GM23338 (cell line): ENCODE measurements at regions not wholly inside any gene's neighbourhood (a gene's known extent, or its start where the extent isn't known, plus 50 kb on each side); places are given as distances from the start of the nearest gene placed in this dataset.

ENCODE experiments used
- ATAC-seq: fragments of 200-7000 bp; cut with Tn5 transposase; 3 replicates; pipeline ENCODE4 v1.9.1; 2020
- DNase-seq: peaks from one replicate; pipeline ENCODE4 v3.0.0-alpha.2; 2015; ENCODE audit warnings: low spot score
- H2AFZ ChIP-seq: fragments of 200-600 bp; sonication (generic); 2 replicates; pipeline ENCODE4 v1.8.0; 2016; ENCODE audit warnings: antibody characterized with exemption, mild to moderate bottlenecking, moderate library complexity
- H3F3A ChIP-seq: fragments of 200-600 bp; sonication (generic); replicated peaks from 2 replicates; pipeline ENCODE4 v1.8.0; 2017; ENCODE audit warnings: antibody characterized with exemption, mixed run types, low read depth
- H3K27ac ChIP-seq: fragments of 200-600 bp; sonication (generic); 2 replicates; pipeline ENCODE4 v1.6.1; 2016; ENCODE audit warnings: low read depth
- H3K27me3 ChIP-seq: fragments of 200-600 bp; sonication (generic); 2 replicates; pipeline ENCODE4 v1.8.0; 2016; ENCODE audit warnings: mild to moderate bottlenecking, mixed run types, moderate library complexity; ENCODE audit not compliant: insufficient read depth
- H3K36me3 ChIP-seq: fragments of 200-600 bp; sonication (generic); 2 replicates; pipeline ENCODE4 v1.8.0; 2016; ENCODE audit warnings: mild to moderate bottlenecking; ENCODE audit not compliant: insufficient read depth
- H3K4me1 ChIP-seq: fragments of 200-600 bp; sonication (generic); 2 replicates; pipeline ENCODE4 v1.8.0; 2016; ENCODE audit warnings: mild to moderate bottlenecking, moderate library complexity; ENCODE audit not compliant: insufficient read depth
- H3K4me2 ChIP-seq: fragments of 200-600 bp; sonication (generic); 2 replicates; pipeline ENCODE4 v1.7.1; 2017; ENCODE audit warnings: mixed run types
- H3K4me3 ChIP-seq: fragments of 200-600 bp; sonication (generic); 2 replicates; pipeline ENCODE4 v1.6.1; 2016; ENCODE audit warnings: mixed run types
- H3K79me2 ChIP-seq: fragments of 200-600 bp; sonication (generic); replicated peaks from 2 replicates; pipeline ENCODE4 v1.8.0; 2017; ENCODE audit warnings: mild to moderate bottlenecking; ENCODE audit not compliant: insufficient read depth
- H3K9me2 ChIP-seq: fragments of 200-600 bp; sonication (generic); 2 replicates; pipeline ENCODE4 v1.8.0; 2017; ENCODE audit not compliant: insufficient read depth
- H4K20me1 ChIP-seq: fragments of 200-600 bp; sonication (generic); replicated peaks from 2 replicates; pipeline ENCODE4 v1.8.0; 2017; ENCODE audit warnings: mild to moderate bottlenecking; ENCODE audit not compliant: insufficient read depth
- H3K27ac Mint-ChIP-seq: 2 replicates; pipeline ENCODE4 v1.8.0; 2020; ENCODE audit warnings: inconsistent platforms, mild to moderate bottlenecking, moderate library complexity, mixed read lengths
- H3K27me3 Mint-ChIP-seq: 3 replicates; pipeline ENCODE4 v1.8.0; 2022; ENCODE audit warnings: low read depth, mild to moderate bottlenecking, moderate library complexity, mixed read lengths, inconsistent platforms; ENCODE audit not compliant: insufficient read depth, poor library complexity
- H3K36me3 Mint-ChIP-seq: 3 replicates; pipeline ENCODE4 v1.8.0; 2021; ENCODE audit warnings: low read depth, mild to moderate bottlenecking, inconsistent platforms, moderate library complexity, mixed read lengths
- H3K4me1 Mint-ChIP-seq: 3 replicates; pipeline ENCODE4 v1.8.0; 2020; ENCODE audit warnings: mild to moderate bottlenecking, inconsistent platforms, mixed read lengths
- H3K4me3 Mint-ChIP-seq: 3 replicates; pipeline ENCODE4 v1.8.0; 2021; ENCODE audit warnings: moderate library complexity, mild to moderate bottlenecking, inconsistent platforms, mixed read lengths
- H3K9me3 Mint-ChIP-seq: 3 replicates; pipeline ENCODE4 v1.8.0; 2020; ENCODE audit warnings: moderate library complexity, mild to moderate bottlenecking, inconsistent platforms, mixed read lengths
- EZH2phosphoT487 ChIP-seq: fragments of 200-600 bp; sonication (generic); IDR thresholded peaks from one replicate; pipeline ENCODE4 v1.8.1; 2018; ENCODE audit warnings: antibody characterized with exemption; ENCODE audit not compliant: unreplicated experiment
- JUNB ChIP-seq: IDR thresholded peaks from one replicate; pipeline ENCODE4 v1.6.1; 2016; ENCODE audit warnings: antibody characterized with exemption; ENCODE audit not compliant: unreplicated experiment
- ZNF114 ChIP-seq: fragments of 250-450 bp; sonication (Bioruptor Pico); IDR thresholded peaks from 2 replicates; pipeline ENCODE4 v1.5.0; 2020; ENCODE audit warnings: mild to moderate bottlenecking, moderate library complexity
- ZNF331 ChIP-seq: fragments of 250-450 bp; sonication (Bioruptor Pico); IDR thresholded peaks from 2 replicates; pipeline ENCODE4 v1.5.0; 2020; ENCODE audit warnings: low read depth, mild to moderate bottlenecking, moderate library complexity
- TF ChIP-seq, protein P1 (sequence below): fragments of 250-450 bp; sonication (Bioruptor Pico); IDR thresholded peaks from 2 replicates; pipeline ENCODE4 v1.5.0; 2020; ENCODE audit warnings: mild to moderate bottlenecking, moderate library complexity
- TF ChIP-seq, protein P2 (sequence below): IDR thresholded peaks from 2 replicates; pipeline ENCODE4 v1.6.1; 2016; ENCODE audit warnings: antibody characterized with exemption
- TF ChIP-seq, protein P3 (sequence below): IDR thresholded peaks from one replicate; pipeline ENCODE4 v1.6.1; 2018; ENCODE audit warnings: antibody characterized with exemption; ENCODE audit not compliant: unreplicated experiment

DNA sequence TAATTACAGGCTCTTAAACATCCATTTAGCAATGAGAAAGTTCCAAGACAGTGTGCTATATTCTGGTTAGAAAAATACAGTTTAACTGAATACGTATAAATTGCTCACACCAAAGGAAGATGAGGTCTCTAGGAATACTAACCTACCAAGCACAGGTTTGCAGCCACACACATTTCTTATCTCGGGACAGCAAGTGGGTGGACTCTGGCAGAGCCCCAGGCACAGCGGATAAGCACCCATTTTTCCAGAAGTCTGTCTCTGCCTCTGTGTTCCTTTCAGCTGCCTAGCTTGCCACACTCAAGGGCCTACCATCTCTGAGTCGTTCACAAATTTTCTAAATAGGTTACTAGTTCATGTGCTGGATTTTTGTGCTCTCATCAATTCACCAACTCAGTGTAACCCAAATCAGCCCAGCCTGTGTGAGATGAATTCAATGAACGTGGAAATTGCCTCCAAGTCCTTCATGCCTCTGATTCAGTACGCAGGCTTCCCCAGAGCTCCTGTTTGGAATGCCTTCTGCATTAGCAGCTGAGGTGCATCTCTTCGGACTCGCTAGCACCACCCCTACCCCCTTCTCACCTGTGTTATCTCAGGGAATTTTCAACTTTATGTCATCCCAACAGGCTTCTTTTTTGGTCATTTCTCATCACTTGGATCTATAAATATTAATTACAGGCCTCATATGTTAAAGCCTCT, 581.0 kb upstream of the CDH11 start (continued):
- TF ChIP-seq, protein P1, sequence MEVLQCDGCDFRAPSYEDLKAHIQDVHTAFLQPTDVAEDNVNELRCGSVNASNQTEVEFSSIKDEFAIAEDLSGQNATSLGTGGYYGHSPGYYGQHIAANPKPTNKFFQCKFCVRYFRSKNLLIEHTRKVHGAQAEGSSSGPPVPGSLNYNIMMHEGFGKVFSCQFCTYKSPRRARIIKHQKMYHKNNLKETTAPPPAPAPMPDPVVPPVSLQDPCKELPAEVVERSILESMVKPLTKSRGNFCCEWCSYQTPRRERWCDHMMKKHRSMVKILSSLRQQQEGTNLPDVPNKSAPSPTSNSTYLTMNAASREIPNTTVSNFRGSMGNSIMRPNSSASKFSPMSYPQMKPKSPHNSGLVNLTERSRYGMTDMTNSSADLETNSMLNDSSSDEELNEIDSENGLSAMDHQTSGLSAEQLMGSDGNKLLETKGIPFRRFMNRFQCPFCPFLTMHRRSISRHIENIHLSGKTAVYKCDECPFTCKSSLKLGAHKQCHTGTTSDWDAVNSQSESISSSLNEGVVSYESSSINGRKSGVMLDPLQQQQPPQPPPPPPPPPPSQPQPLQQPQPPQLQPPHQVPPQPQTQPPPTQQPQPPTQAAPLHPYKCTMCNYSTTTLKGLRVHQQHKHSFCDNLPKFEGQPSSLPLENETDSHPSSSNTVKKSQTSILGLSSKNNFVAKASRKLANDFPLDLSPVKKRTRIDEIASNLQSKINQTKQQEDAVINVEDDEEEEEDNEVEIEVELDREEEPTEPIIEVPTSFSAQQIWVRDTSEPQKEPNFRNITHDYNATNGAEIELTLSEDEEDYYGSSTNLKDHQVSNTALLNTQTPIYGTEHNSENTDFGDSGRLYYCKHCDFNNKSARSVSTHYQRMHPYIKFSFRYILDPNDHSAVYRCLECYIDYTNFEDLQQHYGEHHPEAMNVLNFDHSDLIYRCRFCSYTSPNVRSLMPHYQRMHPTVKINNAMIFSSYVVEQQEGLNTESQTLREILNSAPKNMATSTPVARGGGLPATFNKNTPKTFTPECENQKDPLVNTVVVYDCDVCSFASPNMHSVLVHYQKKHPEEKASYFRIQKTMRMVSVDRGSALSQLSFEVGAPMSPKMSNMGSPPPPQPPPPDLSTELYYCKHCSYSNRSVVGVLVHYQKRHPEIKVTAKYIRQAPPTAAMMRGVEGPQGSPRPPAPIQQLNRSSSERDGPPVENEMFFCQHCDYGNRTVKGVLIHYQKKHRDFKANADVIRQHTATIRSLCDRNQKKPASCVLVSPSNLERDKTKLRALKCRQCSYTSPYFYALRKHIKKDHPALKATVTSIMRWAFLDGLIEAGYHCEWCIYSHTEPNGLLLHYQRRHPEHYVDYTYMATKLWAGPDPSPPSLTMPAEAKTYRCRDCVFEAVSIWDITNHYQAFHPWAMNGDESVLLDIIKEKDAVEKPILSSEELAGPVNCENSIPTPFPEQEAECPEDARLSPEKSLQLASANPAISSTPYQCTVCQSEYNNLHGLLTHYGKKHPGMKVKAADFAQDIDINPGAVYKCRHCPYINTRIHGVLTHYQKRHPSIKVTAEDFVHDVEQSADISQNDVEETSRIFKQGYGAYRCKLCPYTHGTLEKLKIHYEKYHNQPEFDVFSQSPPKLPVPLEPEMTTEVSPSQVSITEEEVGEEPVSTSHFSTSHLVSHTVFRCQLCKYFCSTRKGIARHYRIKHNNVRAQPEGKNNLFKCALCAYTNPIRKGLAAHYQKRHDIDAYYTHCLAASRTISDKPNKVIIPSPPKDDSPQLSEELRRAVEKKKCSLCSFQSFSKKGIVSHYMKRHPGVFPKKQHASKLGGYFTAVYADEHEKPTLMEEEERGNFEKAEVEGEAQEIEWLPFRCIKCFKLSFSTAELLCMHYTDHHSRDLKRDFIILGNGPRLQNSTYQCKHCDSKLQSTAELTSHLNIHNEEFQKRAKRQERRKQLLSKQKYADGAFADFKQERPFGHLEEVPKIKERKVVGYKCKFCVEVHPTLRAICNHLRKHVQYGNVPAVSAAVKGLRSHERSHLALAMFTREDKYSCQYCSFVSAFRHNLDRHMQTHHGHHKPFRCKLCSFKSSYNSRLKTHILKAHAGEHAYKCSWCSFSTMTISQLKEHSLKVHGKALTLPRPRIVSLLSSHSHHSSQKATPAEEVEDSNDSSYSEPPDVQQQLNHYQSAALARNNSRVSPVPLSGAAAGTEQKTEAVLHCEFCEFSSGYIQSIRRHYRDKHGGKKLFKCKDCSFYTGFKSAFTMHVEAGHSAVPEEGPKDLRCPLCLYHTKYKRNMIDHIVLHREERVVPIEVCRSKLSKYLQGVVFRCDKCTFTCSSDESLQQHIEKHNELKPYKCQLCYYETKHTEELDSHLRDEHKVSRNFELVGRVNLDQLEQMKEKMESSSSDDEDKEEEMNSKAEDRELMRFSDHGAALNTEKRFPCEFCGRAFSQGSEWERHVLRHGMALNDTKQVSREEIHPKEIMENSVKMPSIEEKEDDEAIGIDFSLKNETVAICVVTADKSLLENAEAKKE (CRISPR knock-in tag): no peak
- no peak for TF ChIP-seq EZH2phosphoT487

DNA sequence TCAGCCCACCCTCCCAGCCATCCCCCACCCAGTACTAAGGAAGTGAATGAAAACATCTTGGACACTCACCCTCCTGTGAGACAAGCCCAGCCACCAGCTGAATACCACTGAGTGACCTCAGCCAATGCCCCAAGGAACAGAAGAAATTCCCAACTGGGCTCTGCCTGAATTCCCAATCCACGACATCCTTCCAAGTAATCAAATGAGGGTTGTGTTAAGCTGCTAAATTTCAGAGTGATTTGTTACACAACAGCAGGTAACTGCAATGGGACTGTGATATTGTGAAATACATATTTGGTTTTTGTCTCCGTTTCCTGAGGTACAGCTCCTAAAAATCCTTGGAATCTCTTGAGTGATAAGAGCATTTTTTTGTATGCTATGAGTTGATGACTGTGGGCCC, 578.7 kb upstream of the CDH11 start:
- no peak overlapping the region for H3K4me2 ChIP-seq
- H3K27ac Mint-ChIP-seq: no peak overlapping the region
- H3K4me1 ChIP-seq: peaks cover 10% of the 10 kb centered on the region; the same call in 1 of the 2 replicates
- TF ChIP-seq JUNB: no peak
- TF ChIP-seq, protein P2, sequence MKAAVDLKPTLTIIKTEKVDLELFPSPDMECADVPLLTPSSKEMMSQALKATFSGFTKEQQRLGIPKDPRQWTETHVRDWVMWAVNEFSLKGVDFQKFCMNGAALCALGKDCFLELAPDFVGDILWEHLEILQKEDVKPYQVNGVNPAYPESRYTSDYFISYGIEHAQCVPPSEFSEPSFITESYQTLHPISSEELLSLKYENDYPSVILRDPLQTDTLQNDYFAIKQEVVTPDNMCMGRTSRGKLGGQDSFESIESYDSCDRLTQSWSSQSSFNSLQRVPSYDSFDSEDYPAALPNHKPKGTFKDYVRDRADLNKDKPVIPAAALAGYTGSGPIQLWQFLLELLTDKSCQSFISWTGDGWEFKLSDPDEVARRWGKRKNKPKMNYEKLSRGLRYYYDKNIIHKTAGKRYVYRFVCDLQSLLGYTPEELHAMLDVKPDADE: no peak
- no peak for TF ChIP-seq ZNF114 (CRISPR knock-in tag)
- TF ChIP-seq, protein P3, sequence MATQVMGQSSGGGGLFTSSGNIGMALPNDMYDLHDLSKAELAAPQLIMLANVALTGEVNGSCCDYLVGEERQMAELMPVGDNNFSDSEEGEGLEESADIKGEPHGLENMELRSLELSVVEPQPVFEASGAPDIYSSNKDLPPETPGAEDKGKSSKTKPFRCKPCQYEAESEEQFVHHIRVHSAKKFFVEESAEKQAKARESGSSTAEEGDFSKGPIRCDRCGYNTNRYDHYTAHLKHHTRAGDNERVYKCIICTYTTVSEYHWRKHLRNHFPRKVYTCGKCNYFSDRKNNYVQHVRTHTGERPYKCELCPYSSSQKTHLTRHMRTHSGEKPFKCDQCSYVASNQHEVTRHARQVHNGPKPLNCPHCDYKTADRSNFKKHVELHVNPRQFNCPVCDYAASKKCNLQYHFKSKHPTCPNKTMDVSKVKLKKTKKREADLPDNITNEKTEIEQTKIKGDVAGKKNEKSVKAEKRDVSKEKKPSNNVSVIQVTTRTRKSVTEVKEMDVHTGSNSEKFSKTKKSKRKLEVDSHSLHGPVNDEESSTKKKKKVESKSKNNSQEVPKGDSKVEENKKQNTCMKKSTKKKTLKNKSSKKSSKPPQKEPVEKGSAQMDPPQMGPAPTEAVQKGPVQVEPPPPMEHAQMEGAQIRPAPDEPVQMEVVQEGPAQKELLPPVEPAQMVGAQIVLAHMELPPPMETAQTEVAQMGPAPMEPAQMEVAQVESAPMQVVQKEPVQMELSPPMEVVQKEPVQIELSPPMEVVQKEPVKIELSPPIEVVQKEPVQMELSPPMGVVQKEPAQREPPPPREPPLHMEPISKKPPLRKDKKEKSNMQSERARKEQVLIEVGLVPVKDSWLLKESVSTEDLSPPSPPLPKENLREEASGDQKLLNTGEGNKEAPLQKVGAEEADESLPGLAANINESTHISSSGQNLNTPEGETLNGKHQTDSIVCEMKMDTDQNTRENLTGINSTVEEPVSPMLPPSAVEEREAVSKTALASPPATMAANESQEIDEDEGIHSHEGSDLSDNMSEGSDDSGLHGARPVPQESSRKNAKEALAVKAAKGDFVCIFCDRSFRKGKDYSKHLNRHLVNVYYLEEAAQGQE: no peak
- no peak for TF ChIP-seq ZNF331 (CRISPR knock-in tag)

More for the DNA sequence above, 578.7 kb upstream of the CDH11 start:
- no peaks in the 10 kb centered on the region for H4K20me1 ChIP-seq
- peaks cover 4% of the 10 kb centered on the region for H3K27me3 Mint-ChIP-seq
- H3K4me1 Mint-ChIP-seq: peaks cover 21% of the 10 kb centered on the region
- no peaks in the 10 kb centered on the region for H3K27me3 ChIP-seq
- no peaks in the 10 kb centered on the region for H3K36me3 Mint-ChIP-seq
- H3K4me3 Mint-ChIP-seq: no peak overlapping the region
- ATAC-seq: no peak
- no peak overlapping the region for H3K27ac ChIP-seq
- H3F3A ChIP-seq: no peaks in the 10 kb centered on the region
- H3K4me3 ChIP-seq: no peak overlapping the region
- 0 out of 2 replicates have a peak, but pooled peaks cover 3% of the 10 kb centered on the region for H3K9me2 ChIP-seq
- no peaks in the 10 kb centered on the region for H3K36me3 ChIP-seq
- H2AFZ ChIP-seq: no peak overlapping the region
- no peaks in the 10 kb centered on the region; the same call in 2 of the 3 replicates for H3K9me3 Mint-ChIP-seq
- H3K79me2 ChIP-seq: no peaks in the 10 kb centered on the region
- DNase-seq: no peak
